ENCODE measurements at regions not wholly inside any gene's neighbourhood (a gene's known extent, or its start where the extent isn't known, plus 50 kb on each side); places are given as distances from the start of the nearest gene placed in this dataset.

- TF ChIP-seq CTCF (IDR thresholded peaks at IDR 0.05; ENCODE audit: low read depth, low read length): no peak
- TF ChIP-seq EZH2phosphoT487 (IDR thresholded peaks at IDR 0.05; ENCODE audit: low read depth): no peak
Measured at GRCh38 chr6:102381203-102381602, 987.7 kb downstream of the GRIK2 start.
